Gastrocnemius medialis (tissue), 4 donors: ENCODE measurements at regions not wholly inside any gene's neighbourhood (a gene's known extent, or its start where the extent isn't known, plus 50 kb on each side); places are given as distances from the start of the nearest gene placed in this dataset.

Experiments used
- ATAC-seq, 2 donors: fragments of 150-250 bp; one replicate each; pipeline ENCODE4 v1.9.1; 2016
- DNase-seq, 2 donors: peaks; one replicate each; pipeline ENCODE4 v3.0.0-alpha.2; 2019
- H3K27ac ChIP-seq, 4 donors: fragments of 200-600 bp; sonication (generic); 1 replicate in 1 of 4; 2 replicates in 3 of 4; pipeline ENCODE4 v1.5.1; 2016 to 2018; ENCODE audit warnings: mild to moderate bottlenecking in 2 of 4, moderate library complexity in 1 of 4
- H3K27me3 ChIP-seq, 3 donors: fragments of 200-600 bp; sonication (generic) in 2 of 3; 1 replicate in 1 of 3; 2 replicates in 2 of 3; pipeline versions ENCODE4 v1.5.1 to v1.6.0; 2016 to 2019; ENCODE audit warnings: mild to moderate bottlenecking in 1 of 3, moderate library complexity in 1 of 3
- H3K36me3 ChIP-seq, 2 donors: fragments of 200-600 bp; sonication (generic) in 1 of 2; one replicate each; pipeline ENCODE4 v1.5.1; 2017 to 2018
- H3K4me1 ChIP-seq, 2 donors: fragments of 200-600 bp; sonication (generic) in 1 of 2; one replicate each; pipeline ENCODE4 v1.5.1; 2016 to 2017; ENCODE audit warnings: mild to moderate bottlenecking in 2 of 2
- H3K4me3 ChIP-seq, 4 donors: fragments of 200-600 bp; sonication (generic) in 3 of 4; 1 replicate in 1 of 4; 2 replicates in 3 of 4; pipeline ENCODE4 v1.5.1; 2016 to 2019; ENCODE audit warnings: mild to moderate bottlenecking in 2 of 4
- H3K9me3 ChIP-seq, 3 donors: fragments of 200-600 bp; sonication (generic) in 2 of 3; 1 replicate in 1 of 3; 2 replicates in 2 of 3; pipeline ENCODE4 v1.5.1; 2016 to 2019
- POLR2A ChIP-seq, 2 donors: fragments of 450-650 bp; IDR thresholded peaks; one replicate each; pipeline ENCODE4 v1.6.1; 2017; ENCODE audit warnings: antibody characterized with exemption in 2 of 2, mild to moderate bottlenecking in 2 of 2, moderate library complexity in 2 of 2
- in situ Hi-C, 4 donors: fragments of 200-750 bp; cut with MboI; loops; one replicate each; pipeline versions ENCODE4 v1.15.0 to v1.8.0; 2017; ENCODE audit warnings: low sequenced_read_pairs in 4 of 4
- intact Hi-C: fragments of 100-400 bp; cut with DNase I; formaldehyde crosslinking; loops from one replicate; pipeline ENCODE4 v1.15.1; 2023; ENCODE audit warnings: low total_unique reads
- TF ChIP-seq, protein P1 (sequence below), 5 experiments: fragments of 450-650 bp in 3 of 5; fragments of 200-600 bp in 2 of 5; sonication (generic) in 2 of 5; IDR thresholded peaks in 4 of 5; conservative IDR thresholded peaks in 1 of 5; 1 replicate in 4 of 5; 2 replicates in 1 of 5; pipeline ENCODE4 v1.5.1; 2016 to 2019; ENCODE audit warnings: antibody characterized with exemption in 5 of 5, mild to moderate bottlenecking in 3 of 5, moderate library complexity in 3 of 5

DNA sequence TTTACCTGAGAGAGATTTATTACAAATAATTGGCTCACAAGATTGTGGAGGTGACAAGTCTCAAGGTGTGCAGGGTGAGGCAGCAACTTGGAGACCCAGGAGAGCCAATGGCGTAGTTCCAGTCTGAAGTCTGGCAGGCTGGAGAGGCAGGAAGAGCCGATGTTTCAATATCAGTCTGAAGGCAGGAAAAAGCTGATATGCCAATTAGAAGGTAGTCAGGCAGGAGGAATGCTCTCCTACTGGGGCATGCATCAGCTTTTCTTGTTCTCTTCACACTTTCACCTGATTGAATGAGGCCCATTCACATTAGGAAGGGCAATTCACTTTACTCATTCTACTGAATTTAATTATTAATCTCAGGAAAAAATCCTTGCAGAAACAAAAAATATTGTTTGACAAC, 1351.7 kb upstream of the ADGRL3 start:
- no peak for TF ChIP-seq POLR2A (IDR thresholded peaks at IDR 0.05)
- TF ChIP-seq, protein P1, sequence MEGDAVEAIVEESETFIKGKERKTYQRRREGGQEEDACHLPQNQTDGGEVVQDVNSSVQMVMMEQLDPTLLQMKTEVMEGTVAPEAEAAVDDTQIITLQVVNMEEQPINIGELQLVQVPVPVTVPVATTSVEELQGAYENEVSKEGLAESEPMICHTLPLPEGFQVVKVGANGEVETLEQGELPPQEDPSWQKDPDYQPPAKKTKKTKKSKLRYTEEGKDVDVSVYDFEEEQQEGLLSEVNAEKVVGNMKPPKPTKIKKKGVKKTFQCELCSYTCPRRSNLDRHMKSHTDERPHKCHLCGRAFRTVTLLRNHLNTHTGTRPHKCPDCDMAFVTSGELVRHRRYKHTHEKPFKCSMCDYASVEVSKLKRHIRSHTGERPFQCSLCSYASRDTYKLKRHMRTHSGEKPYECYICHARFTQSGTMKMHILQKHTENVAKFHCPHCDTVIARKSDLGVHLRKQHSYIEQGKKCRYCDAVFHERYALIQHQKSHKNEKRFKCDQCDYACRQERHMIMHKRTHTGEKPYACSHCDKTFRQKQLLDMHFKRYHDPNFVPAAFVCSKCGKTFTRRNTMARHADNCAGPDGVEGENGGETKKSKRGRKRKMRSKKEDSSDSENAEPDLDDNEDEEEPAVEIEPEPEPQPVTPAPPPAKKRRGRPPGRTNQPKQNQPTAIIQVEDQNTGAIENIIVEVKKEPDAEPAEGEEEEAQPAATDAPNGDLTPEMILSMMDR (IDR thresholded peaks at IDR 0.05 in 4 of 5, conservative IDR thresholded peaks at IDR 0.05 in 1 of 5): no peak
- in situ Hi-C loops (no loop called here), intact Hi-C loops (no loop called here)
- Histone ChIP-seq H3K27me3 (no peaks in the 10 kb centered on the region), H3K27ac (no peak overlapping the region), H3K36me3 (no peaks in the 10 kb centered on the region), H3K4me1 (no peaks in the 10 kb centered on the region), H3K4me3 (no peak overlapping the region), H3K9me3 (no peaks in the 10 kb centered on the region)
- DNase-seq (no peak), ATAC-seq (no peak)

GRCh38 chr4:59855630-59856352, 1344.3 kb upstream of the ADGRL3 start:
- TF ChIP-seq, protein P1 (IDR thresholded peaks at IDR 0.05 in 4 of 5, conservative IDR thresholded peaks at IDR 0.05 in 1 of 5): no peak
- no peak for TF ChIP-seq POLR2A (IDR thresholded peaks at IDR 0.05)
- in situ Hi-C loops (no loop called here), intact Hi-C loops (no loop called here)
- no peak for ATAC-seq
- DNase-seq: no peak
- Histone ChIP-seq H3K4me3 (no peak overlapping the region), H3K9me3 (peaks cover 0 to 4% (median 0%) of the 10 kb centered on the region in 3 donors), H3K27me3 (no peaks in the 10 kb centered on the region), H3K36me3 (no peaks in the 10 kb centered on the region), H3K27ac (no peak overlapping the region), H3K4me1 (no peaks in the 10 kb centered on the region)

DNA sequence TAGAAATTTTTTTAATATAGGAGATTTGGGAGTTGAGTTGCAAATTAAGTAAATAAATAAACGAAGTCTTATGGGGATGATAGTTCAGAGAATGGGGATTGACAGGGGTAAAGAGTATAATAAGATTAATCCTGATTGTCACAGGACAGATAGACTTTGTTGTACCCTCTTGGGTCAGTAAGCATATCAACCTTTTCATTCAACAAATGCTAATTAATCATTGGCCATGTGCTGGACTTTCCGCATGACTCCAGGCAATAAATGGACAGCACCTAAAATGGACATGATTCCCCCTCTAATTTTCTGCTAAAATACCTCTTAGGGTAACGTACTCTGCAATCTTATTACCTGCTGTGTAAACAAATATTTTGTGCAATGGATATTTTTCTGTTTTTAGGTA, 1331.1 kb upstream of the ADGRL3 start:
- intact Hi-C loops: no loop called here
- in situ Hi-C loops: no loop called here
- TF ChIP-seq POLR2A (IDR thresholded peaks at IDR 0.05): no peak
- TF ChIP-seq, protein P1 (IDR thresholded peaks at IDR 0.05 in 4 of 5, conservative IDR thresholded peaks at IDR 0.05 in 1 of 5): no peak
- ATAC-seq (no peak), DNase-seq (no peak)
- no peaks in the 10 kb centered on the region for H3K4me1 ChIP-seq
- H3K9me3 ChIP-seq: no peaks in the 10 kb centered on the region
- H3K4me3 ChIP-seq: no peak overlapping the region
- no peak overlapping the region for H3K27ac ChIP-seq
- H3K36me3 ChIP-seq: no peaks in the 10 kb centered on the region
- H3K27me3 ChIP-seq: no peaks in the 10 kb centered on the region

DNA sequence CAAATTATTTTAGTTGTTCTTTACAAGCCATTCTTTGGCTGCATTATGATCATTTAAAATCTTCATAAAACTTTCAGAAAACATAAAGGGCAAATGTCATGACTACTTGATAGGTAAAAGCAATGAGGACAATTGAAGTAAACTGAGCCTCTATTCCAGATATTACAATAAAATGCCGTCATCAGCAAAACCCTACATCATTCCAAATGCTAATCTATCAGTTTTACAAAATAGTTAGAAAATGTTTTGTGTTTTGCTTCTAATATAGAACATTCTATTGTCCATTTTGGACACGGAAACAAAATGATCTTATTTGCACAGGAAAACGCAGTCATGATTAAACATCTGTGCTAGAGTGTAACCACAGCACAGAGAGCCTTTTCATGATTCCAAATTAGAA, 1330.6 kb upstream of the ADGRL3 start:
- Histone ChIP-seq H3K4me3 (no peak overlapping the region), H3K27ac (no peak overlapping the region), H3K27me3 (no peaks in the 10 kb centered on the region), H3K4me1 (no peaks in the 10 kb centered on the region), H3K36me3 (no peaks in the 10 kb centered on the region), H3K9me3 (no peaks in the 10 kb centered on the region)
- ATAC-seq (no peak), DNase-seq (no peak)
- TF ChIP-seq, protein P1 (IDR thresholded peaks at IDR 0.05 in 4 of 5, conservative IDR thresholded peaks at IDR 0.05 in 1 of 5): no peak
- no peak for TF ChIP-seq POLR2A (IDR thresholded peaks at IDR 0.05)
- in situ Hi-C loops: no loop called here
- intact Hi-C loops: no loop called here

DNA sequence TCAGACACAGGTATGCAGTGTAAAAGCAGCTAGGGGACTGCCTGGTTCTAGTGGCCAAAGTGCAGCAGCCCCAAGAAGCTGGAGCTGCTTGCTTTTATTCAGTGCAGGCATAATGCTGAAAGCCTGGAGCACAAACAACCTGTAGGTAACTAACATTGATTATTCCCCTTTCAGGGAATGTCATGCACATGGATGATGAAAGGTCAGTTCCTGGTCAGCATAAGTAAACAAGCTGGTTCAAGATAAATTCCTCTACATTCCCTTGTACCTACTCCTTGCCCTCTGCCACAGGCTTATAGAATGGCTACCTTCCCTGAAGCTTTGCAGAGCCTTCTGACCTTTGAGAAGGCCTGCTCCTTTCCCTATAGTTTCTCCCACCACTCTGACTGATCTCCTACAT, 1318.5 kb upstream of the ADGRL3 start:
- H3K9me3 ChIP-seq: no peaks in the 10 kb centered on the region
- no peaks in the 10 kb centered on the region for H3K27me3 ChIP-seq
- ATAC-seq (no peak), DNase-seq (no peak)
- no peaks in the 10 kb centered on the region for H3K36me3 ChIP-seq
- H3K4me1 ChIP-seq: no peaks in the 10 kb centered on the region
- intact Hi-C loops (no loop called here), in situ Hi-C loops (no loop called here)
- no peak overlapping the region for H3K4me3 ChIP-seq
- no peak for TF ChIP-seq POLR2A (IDR thresholded peaks at IDR 0.05)
- TF ChIP-seq, protein P1 (IDR thresholded peaks at IDR 0.05 in 4 of 5, conservative IDR thresholded peaks at IDR 0.05 in 1 of 5): no peak
- H3K27ac ChIP-seq: no peak overlapping the region
